H1 (cell line): ENCODE measurements at regions not wholly inside any gene's neighbourhood (a gene's known extent, or its start where the extent isn't known, plus 50 kb on each side); places are given as distances from the start of the nearest gene placed in this dataset.

Experiments used
- CTCF ChIP-seq, 3 experiments: IDR thresholded peaks; 1 replicate in 2 of 3; 2 replicates in 1 of 3; pipeline versions ENCODE4 v1.5.1 to v1.6.1; 2011; ENCODE audit warnings: low read length in 3 of 3, mild to moderate bottlenecking in 3 of 3, inconsistent platforms in 2 of 3, low read depth in 1 of 3, moderate library complexity in 1 of 3; ENCODE audit not compliant: insufficient read depth in 1 of 3; ENCODE audit errors: control extremely low read depth in 1 of 3
- EZH2 ChIP-seq: fragments of 200-600 bp; sonication (generic); IDR thresholded peaks from 2 replicates; pipeline ENCODE4 v1.7.1; 2012; ENCODE audit warnings: low read depth, mild to moderate bottlenecking, moderate library complexity, low read length, inconsistent platforms; ENCODE audit not compliant: severe bottlenecking
- POLR2A ChIP-seq, 2 experiments: IDR thresholded peaks; 1 replicate in 1 of 2; 2 replicates in 1 of 2; pipeline ENCODE4 v1.6.1; 2011; ENCODE audit warnings: low read depth in 2 of 2, low read length in 2 of 2, mild to moderate bottlenecking in 2 of 2; ENCODE audit errors: control extremely low read depth in 1 of 2
- TF ChIP-seq, protein P1 (sequence below): IDR thresholded peaks from 2 replicates; pipeline ENCODE4 v1.6.1; 2011; ENCODE audit warnings: low read length, improper control_type of control experiment

GRCh38 chr6:88276331-88276730, 110.2 kb upstream of the CNR1 start:
- TF ChIP-seq POLR2A (IDR thresholded peaks at IDR 0.05; ENCODE audit: control extremely low read depth in 1 of 2, low read depth in 2 of 2, low read length in 2 of 2) (no peak), EZH2 (no peak), CTCF (IDR thresholded peaks at IDR 0.05; ENCODE audit: control extremely low read depth in 1 of 3, insufficient read depth in 1 of 3, low read depth in 1 of 3, low read length in 3 of 3) (no peak)
- TF ChIP-seq, protein P1, sequence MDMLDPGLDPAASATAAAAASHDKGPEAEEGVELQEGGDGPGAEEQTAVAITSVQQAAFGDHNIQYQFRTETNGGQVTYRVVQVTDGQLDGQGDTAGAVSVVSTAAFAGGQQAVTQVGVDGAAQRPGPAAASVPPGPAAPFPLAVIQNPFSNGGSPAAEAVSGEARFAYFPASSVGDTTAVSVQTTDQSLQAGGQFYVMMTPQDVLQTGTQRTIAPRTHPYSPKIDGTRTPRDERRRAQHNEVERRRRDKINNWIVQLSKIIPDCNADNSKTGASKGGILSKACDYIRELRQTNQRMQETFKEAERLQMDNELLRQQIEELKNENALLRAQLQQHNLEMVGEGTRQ, result no peak
